Mucosa of rectum (tissue), 2 donors: ENCODE measurements at regions not wholly inside any gene's neighbourhood (a gene's known extent, or its start where the extent isn't known, plus 50 kb on each side); places are given as distances from the start of the nearest gene placed in this dataset.

Experiments
- H3K27ac ChIP-seq, 2 donors: one replicate each; pipeline ENCODE4 v1.7.0; 2013; ENCODE audit warnings: inconsistent platforms in 2 of 2, low read depth in 2 of 2, low read length in 2 of 2
- H3K27me3 ChIP-seq, 2 donors: one replicate each; pipeline ENCODE4 v1.7.0; 2013; ENCODE audit warnings: low read length in 2 of 2; ENCODE audit not compliant: control insufficient read depth in 2 of 2, insufficient read depth in 2 of 2
- H3K36me3 ChIP-seq, 2 donors: one replicate each; pipeline ENCODE4 v1.7.0; 2013; ENCODE audit warnings: low read length in 2 of 2; ENCODE audit not compliant: control insufficient read depth in 2 of 2, insufficient read depth in 2 of 2
- H3K4me1 ChIP-seq, 2 donors: one replicate each; pipeline ENCODE4 v1.7.0; 2013; ENCODE audit warnings: low read length in 2 of 2, mild to moderate bottlenecking in 1 of 2; ENCODE audit not compliant: control insufficient read depth in 2 of 2, insufficient read depth in 2 of 2
- H3K4me3 ChIP-seq, 2 donors: one replicate each; pipeline ENCODE4 v1.7.0; 2013; ENCODE audit warnings: low read length in 2 of 2
- H3K9ac ChIP-seq, 2 donors: one replicate each; pipeline ENCODE4 v1.7.0; 2013; ENCODE audit warnings: low read length in 2 of 2, low read depth in 1 of 2, mild to moderate bottlenecking in 1 of 2
- H3K9me3 ChIP-seq, 2 donors: one replicate each; pipeline ENCODE4 v1.7.0; 2013; ENCODE audit warnings: low read length in 2 of 2; ENCODE audit not compliant: control insufficient read depth in 2 of 2
- donor health status: healthy.
- donor health status: Normal muscosa, but diverticular disease.

DNA sequence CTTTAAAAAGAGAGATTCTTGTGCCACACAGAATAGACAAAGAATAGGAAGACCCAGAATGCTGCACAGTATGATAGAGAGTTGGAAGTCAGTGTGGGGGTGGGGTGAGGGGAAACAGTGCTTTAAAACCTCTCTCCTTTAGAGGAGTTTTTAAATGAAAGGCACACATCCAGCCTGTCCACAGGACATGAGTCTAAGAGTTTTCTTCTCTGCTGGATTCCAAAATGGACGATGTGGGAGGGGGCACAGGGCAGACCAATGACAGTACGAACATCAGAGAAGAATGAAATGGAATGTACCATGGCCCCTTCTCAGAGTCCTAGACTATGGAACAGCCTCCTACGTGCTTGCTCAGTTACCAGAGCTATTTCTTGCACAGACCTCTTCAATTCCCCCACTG is 458.2 kb upstream of the DAB1 start:
- H3K4me1 ChIP-seq, result no peaks in the 10 kb centered on the region
- no peaks in the 10 kb centered on the region for H3K36me3 ChIP-seq
- no peaks in the 10 kb centered on the region for H3K27me3 ChIP-seq
- H3K9me3 ChIP-seq, result no peaks in the 10 kb centered on the region
- H3K27ac ChIP-seq, result no peak overlapping the region
- no peak overlapping the region for H3K9ac ChIP-seq
- no peak overlapping the region for H3K4me3 ChIP-seq

DNA sequence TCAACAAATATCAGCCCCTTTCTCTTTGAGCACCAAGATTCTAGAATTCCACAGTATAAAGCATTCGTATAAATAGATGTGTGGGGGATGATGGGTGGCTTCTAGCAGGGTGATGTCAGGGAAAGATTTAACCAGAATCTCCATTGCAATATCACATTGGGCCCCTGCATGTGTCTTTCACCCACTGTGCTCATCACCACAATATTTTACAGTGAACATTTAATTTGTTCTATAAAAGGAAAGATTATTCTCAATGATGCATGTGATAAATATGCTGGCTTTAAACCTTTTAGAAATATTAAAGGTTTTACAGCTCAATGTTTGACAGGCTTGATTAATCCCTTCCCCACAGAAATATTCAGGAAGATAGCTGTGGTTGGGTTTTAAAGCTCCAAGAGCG is 457.8 kb upstream of the DAB1 start:
- Histone ChIP-seq H3K9ac (no peak overlapping the region), H3K27me3 (no peaks in the 10 kb centered on the region), H3K4me1 (no peaks in the 10 kb centered on the region), H3K27ac (no peak overlapping the region), H3K9me3 (no peaks in the 10 kb centered on the region), H3K4me3 (no peak overlapping the region), H3K36me3 (no peaks in the 10 kb centered on the region)

DNA sequence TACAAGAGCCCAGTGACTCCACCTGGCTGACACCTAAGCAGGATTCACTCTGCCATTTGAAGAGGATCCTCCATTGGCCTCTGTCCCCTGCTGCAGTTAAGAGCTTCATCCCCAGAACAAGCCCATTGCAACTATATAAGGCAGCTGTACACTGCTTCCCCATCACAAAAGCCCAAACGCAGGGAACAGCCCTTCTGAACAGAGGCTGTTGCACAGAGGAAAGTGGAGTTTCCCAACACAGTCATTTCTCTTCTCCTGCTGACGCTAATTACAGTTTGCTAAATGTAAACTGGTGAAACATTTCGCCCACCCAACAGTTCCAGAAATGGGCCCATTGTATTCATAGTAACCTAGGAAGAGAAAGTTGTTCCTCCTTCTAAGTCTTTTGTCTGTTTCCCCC is 455.8 kb upstream of the DAB1 start:
- H3K36me3 ChIP-seq, result no peaks in the 10 kb centered on the region
- H3K9me3 ChIP-seq, result no peaks in the 10 kb centered on the region
- H3K4me3 ChIP-seq, result no peak overlapping the region
- H3K27ac ChIP-seq, result no peak overlapping the region
- no peaks in the 10 kb centered on the region for H3K27me3 ChIP-seq
- H3K4me1 ChIP-seq, result no peaks in the 10 kb centered on the region
- H3K9ac ChIP-seq, result no peak overlapping the region

DNA sequence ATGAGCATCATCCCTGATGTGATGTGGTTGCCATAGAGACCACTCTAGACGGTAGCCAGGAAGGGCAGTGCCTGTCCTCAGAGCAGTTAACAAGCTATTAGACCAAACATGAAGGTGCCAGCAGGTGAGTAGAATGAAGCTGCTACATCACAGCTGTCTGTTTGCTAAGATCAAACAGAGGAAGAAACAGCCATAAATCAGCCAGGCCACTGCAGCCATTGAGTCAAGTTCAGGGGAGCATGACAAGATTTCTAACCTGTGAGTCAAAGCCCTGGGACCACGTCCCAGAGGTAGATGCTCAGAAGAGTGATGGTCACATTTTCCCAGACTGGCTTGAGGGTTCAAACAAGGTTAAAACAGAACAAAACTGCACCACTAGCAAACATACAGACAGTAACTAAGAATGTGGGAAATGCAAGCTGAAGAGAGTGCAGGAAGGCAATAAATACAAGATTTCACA is 450.6 kb upstream of the DAB1 start:
- no peak overlapping the region for H3K27ac ChIP-seq
- H3K4me3 ChIP-seq, result no peak overlapping the region
- H3K4me1 ChIP-seq, result peaks cover 0 to under 1% of the 10 kb centered on the region in 2 donors
- no peaks in the 10 kb centered on the region for H3K9me3 ChIP-seq
- H3K27me3 ChIP-seq, result no peaks in the 10 kb centered on the region
- H3K36me3 ChIP-seq, result no peaks in the 10 kb centered on the region
- no peak overlapping the region for H3K9ac ChIP-seq

DNA sequence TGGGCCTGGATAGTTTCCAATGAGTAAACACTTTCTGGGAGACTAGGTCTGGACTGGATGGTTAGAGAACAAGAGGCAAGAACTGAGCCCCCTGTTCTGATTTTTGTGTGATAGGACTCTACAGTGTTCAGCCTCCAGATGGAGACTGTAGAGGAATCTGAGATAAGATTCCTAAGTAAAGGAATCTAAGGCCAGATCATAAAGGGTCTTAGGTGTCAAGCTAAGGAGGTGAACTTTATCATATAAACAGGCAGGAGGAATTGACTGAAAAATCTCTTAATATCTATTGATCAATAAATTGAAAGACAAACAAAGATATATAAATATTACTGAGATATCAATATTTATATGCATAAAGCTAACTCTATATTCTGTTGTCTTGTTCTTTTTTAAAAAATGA is 449.1 kb upstream of the DAB1 start:
- no peak overlapping the region for H3K9ac ChIP-seq
- H3K27ac ChIP-seq, result no peak overlapping the region
- no peaks in the 10 kb centered on the region for H3K9me3 ChIP-seq
- H3K4me3 ChIP-seq, result no peak overlapping the region
- peaks cover 1 to 2% of the 10 kb centered on the region in 2 donors for H3K4me1 ChIP-seq
- H3K36me3 ChIP-seq, result no peaks in the 10 kb centered on the region
- no peaks in the 10 kb centered on the region for H3K27me3 ChIP-seq

DNA sequence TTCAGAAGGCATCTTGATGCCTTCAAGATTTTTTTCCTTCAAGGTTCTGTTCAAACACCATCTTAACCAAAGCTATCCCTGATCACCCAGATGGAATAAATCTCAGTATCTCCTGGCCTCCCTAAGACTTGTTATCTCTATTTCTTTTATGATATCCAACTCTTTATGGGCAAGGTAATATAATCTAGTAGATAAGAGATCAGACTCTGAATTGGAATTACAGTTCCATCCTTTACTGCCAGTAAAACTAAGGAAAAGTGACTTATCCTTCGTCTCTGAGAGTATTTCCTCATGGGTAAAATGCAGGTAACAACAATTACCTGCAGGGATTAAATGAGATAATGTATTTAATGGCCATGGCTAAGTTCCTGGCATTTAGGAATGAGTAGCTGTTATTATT is 445.0 kb upstream of the DAB1 start:
- peaks cover 9% of the 10 kb centered on the region in 2 donors for H3K4me1 ChIP-seq
- no peaks in the 10 kb centered on the region for H3K9me3 ChIP-seq
- no peaks in the 10 kb centered on the region for H3K27me3 ChIP-seq
- H3K4me3 ChIP-seq, result no peak overlapping the region
- no peaks in the 10 kb centered on the region for H3K36me3 ChIP-seq
- H3K27ac ChIP-seq, result no peak overlapping the region
- no peak overlapping the region for H3K9ac ChIP-seq

DNA sequence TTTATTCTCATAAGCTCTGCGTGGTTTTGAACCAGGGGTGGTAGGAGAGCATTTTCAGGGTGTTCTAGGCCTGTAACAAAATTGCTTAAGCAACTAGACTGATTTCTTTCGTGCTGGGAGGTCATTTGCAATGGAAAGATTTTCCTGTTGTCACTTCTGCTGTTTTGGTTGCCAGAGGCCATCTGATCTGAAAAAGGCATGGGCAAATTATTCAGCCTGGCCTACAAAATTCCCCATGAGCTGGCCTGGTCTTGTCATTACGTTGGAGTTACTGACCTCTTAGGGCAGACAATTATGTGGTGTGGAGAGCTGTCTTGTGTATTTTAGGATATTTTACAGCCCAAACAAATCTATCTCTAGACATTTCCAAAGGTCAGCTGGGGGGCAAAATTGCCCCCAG is 444.4 kb upstream of the DAB1 start:
- Histone ChIP-seq H3K9ac (no peak overlapping the region), H3K27ac (no peak overlapping the region), H3K9me3 (no peaks in the 10 kb centered on the region), H3K4me3 (no peak overlapping the region), H3K4me1 (peaks cover 9% of the 10 kb centered on the region in 2 donors), H3K27me3 (no peaks in the 10 kb centered on the region), H3K36me3 (no peaks in the 10 kb centered on the region)

DNA sequence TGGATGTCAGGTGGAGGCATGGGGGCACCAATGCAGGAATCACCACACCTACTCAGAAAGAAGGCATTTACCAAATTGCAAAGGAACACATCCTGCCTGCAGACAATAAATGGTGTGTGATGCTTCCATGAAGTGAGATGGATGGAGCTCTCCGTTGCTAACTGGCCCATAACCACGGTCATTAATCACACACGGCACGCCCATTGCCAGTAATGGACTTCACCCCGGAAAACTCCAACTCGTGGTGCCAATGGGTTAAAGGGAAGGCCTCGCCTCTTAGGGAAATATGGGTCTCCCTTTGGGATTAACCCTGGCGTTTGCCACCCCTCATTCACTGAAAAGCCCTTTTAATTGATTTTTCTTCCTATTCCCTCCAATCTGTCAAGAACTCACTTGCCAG is 443.1 kb upstream of the DAB1 start:
- Histone ChIP-seq H3K36me3 (no peaks in the 10 kb centered on the region), H3K9me3 (no peaks in the 10 kb centered on the region), H3K4me1 (peaks cover 9% of the 10 kb centered on the region in 2 donors), H3K9ac (no peak overlapping the region), H3K27ac (no peak overlapping the region), H3K4me3 (no peak overlapping the region), H3K27me3 (no peaks in the 10 kb centered on the region)

DNA sequence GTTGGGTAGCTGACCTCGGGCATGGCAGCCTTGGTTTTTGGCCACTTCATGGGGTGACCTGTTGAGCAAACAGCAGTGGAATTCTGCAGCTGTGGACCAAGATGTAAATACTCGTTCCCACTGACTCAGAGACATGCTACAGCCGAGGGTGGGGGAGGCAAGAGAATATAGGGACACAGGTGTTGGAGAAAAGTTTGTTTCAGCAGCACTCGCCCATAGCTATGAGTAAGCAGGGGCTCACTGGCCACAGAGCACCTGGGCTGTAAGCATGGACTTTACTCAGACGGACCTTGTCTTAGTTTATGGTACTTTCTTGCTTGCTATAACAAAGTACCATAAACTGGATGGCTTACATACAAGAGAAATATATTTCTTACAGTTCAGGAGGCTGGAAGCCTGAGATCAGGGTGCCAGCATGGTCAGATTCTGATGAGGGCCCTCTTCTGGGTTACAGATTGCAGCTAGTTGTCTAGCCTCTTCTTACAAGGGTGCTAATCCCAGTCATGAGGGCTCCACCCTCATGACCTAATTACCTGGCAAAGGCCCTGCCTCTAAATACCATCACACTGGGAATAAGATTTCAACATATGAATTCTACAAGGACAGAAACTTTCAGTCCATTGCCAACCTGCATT is 437.2 kb upstream of the DAB1 start:
- H3K9me3 ChIP-seq, result no peaks in the 10 kb centered on the region
- no peak overlapping the region for H3K27ac ChIP-seq
- no peak overlapping the region for H3K9ac ChIP-seq
- no peaks in the 10 kb centered on the region for H3K27me3 ChIP-seq
- no peak overlapping the region for H3K4me3 ChIP-seq
- no peaks in the 10 kb centered on the region for H3K36me3 ChIP-seq
- peaks cover 0 to 9% of the 10 kb centered on the region in 2 donors for H3K4me1 ChIP-seq

DNA sequence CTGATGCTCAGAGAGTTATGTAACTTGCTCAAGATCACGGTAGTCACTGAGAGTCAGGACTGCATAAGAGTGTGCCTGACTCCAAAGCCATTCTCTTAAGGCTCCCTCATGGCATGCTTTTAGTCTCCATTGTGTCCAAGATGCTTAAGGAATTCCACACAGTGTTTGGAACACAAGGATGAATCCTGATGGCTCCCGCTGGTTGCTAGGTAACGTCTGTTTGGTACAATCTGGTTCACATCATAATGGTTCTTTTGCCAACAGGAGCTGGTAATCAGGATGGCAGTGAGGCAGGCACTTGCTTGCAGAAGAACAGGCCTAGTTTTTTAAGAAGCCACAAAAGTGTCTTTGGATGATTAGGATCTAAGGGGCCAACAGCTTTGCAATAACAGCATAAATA is 436.5 kb upstream of the DAB1 start:
- H3K9me3 ChIP-seq, result no peaks in the 10 kb centered on the region
- H3K27ac ChIP-seq, result no peak overlapping the region
- H3K36me3 ChIP-seq, result no peaks in the 10 kb centered on the region
- peaks cover 0 to 9% of the 10 kb centered on the region in 2 donors for H3K4me1 ChIP-seq
- no peak overlapping the region for H3K9ac ChIP-seq
- no peaks in the 10 kb centered on the region for H3K27me3 ChIP-seq
- no peak overlapping the region for H3K4me3 ChIP-seq

DNA sequence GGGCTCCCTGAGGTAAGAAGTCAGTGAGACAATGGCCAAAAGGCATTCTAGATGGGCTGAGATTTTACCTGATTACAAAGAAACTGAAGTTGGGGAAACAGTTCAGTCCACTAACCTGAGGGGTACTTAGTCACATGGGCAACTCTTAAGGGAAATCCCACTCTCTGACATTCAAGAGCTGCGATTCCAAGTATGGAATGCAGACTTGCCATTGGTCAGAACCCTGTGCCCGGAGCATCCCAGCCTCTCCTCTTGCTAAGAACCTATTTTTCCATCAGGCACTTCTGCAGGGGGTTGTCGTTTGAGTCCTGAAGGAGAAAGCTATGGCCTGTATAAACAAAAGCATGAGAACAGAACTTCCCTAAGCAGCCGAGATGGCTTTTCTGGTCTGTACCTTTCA is 434.9 kb upstream of the DAB1 start:
- H3K9ac ChIP-seq, result no peak overlapping the region
- H3K27me3 ChIP-seq, result no peaks in the 10 kb centered on the region
- H3K4me3 ChIP-seq, result no peak overlapping the region
- H3K9me3 ChIP-seq, result no peaks in the 10 kb centered on the region
- H3K27ac ChIP-seq, result no peak overlapping the region
- peaks cover 0 to 9% of the 10 kb centered on the region in 2 donors for H3K4me1 ChIP-seq
- no peaks in the 10 kb centered on the region for H3K36me3 ChIP-seq
